Lower leg skin (tissue), 3 donors: ENCODE measurements at regions not wholly inside any gene's neighbourhood (a gene's known extent, or its start where the extent isn't known, plus 50 kb on each side); places are given as distances from the start of the nearest gene placed in this dataset.

Experiments used
- CTCF ChIP-seq, 3 donors: fragments of 450-650 bp; IDR thresholded peaks; one replicate each; pipeline ENCODE4 v1.5.1; 2016; ENCODE audit warnings: antibody characterized with exemption in 3 of 3, mild to moderate bottlenecking in 3 of 3, moderate library complexity in 2 of 3
- POLR2A ChIP-seq, 2 donors: fragments of 450-650 bp; IDR thresholded peaks; one replicate each; pipeline ENCODE4 v1.6.1; 2016 to 2017; ENCODE audit warnings: antibody characterized with exemption in 2 of 2, mild to moderate bottlenecking in 1 of 2, moderate library complexity in 1 of 2

- TF ChIP-seq POLR2A (IDR thresholded peaks at IDR 0.05) (no peak), CTCF (IDR thresholded peaks at IDR 0.05) (no peak)
Observed at GRCh38 chr7:88700725-88701124, 58.8 kb upstream of the ZNF804B start.
